ENCODE measurements at regions not wholly inside any gene's neighbourhood (a gene's known extent, or its start where the extent isn't known, plus 50 kb on each side); places are given as distances from the start of the nearest gene placed in this dataset.

GRCh38 chr1:230577537-230577936 is 64.7 kb upstream of the COG2 start:
- H3K36me3 ChIP-seq (replicated peaks in 1 of 2; ENCODE audit: control insufficient read depth in 1 of 2, insufficient read depth in 2 of 2, low read length in 1 of 2), result no peaks in the 10 kb centered on the region
- no peak overlapping the region for H3K9ac ChIP-seq
- POLR2A ChIA-PET, result interaction anchor here (1.1 kb wide), 1 partner anchor 18 kb away, joined by 4 read pairs; no protein-coding TSS in a partner anchor
- H3F3A ChIP-seq (replicated peaks; ENCODE audit: insufficient read depth), result no peaks in the 10 kb centered on the region
- no peak overlapping the region for H3K27ac ChIP-seq (ENCODE audit: low read depth in 2 of 2, low read length in 1 of 2)
- no peak overlapping the region for H2AFZ ChIP-seq (ENCODE audit: low read depth)
- 21% methylated on average over 3 of the region's 3 CpGs for WGBS (ENCODE audit: low lambda C conversion rate)
- H3K27me3 ChIP-seq (ENCODE audit: insufficient read depth), result no peaks in the 10 kb centered on the region
- H3K79me2 ChIP-seq (ENCODE audit: insufficient read depth), result no peaks in the 10 kb centered on the region
- H3K4me3 ChIP-seq (ENCODE audit: low read depth in 2 of 2, low read length in 1 of 2), result no peak overlapping the region
- TF ChIP-seq TAF1 (IDR thresholded peaks at IDR 0.05; ENCODE audit: borderline replicate concordance, low read depth, low read length), result no peak
- TF ChIP-seq PBX3 (IDR thresholded peaks at IDR 0.05), result no peak
- no peak for TF ChIP-seq YY1 (IDR thresholded peaks at IDR 0.05; ENCODE audit: low read depth)
- TF ChIP-seq POLR2AphosphoS5 (IDR thresholded peaks at IDR 0.05; ENCODE audit: low read depth, low read length), result no peak
- H3K9me3 ChIP-seq, result no peaks in the 10 kb centered on the region
- no peaks in the 10 kb centered on the region for H3K9me2 ChIP-seq
- H4K20me1 ChIP-seq (ENCODE audit: insufficient read depth), result no peaks in the 10 kb centered on the region
- CTCF ChIA-PET, result no interaction called here
- no peaks in the 10 kb centered on the region for H3K4me1 ChIP-seq (ENCODE audit: control insufficient read depth in 1 of 2, insufficient read depth in 2 of 2, low read depth in 1 of 2, low read length in 1 of 2)
- H3K4me2 ChIP-seq, result no peak overlapping the region
- DNase-seq, result no peak

DNA sequence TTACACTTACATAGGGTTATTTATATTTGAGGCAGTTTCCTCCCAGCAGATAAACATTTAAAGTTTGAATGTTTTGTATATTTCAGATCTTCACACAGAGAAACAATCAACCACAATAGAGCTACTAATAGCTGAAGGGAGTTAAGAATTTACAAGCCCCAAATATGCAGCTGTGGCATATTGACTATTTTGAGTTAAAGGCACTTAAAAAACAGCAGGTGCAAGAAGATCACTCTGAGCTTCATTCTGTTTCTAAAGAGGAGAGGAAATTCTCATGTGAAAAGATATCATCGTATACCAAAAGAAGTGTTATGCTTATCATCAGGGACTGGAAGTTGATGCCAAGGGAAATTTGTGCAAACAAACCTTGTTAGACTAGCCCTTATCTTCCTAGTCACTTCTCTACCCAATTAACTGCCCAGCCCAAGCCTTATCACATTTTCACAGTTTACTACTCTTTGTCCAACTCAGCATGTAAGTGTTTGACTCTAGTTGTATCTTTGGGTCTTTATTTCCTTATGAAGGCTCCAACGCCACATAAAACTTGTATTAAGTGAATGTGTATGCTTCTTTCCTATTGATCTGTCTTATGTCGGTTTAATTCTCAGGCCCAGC is 66.3 kb upstream of the COG2 start:
- Histone ChIP-seq H3K27me3 (ENCODE audit: insufficient read depth) (no peaks in the 10 kb centered on the region), H3K4me2 (no peak overlapping the region), H3K79me2 (ENCODE audit: insufficient read depth) (no peaks in the 10 kb centered on the region), H3K36me3 (replicated peaks in 1 of 2; ENCODE audit: control insufficient read depth in 1 of 2, insufficient read depth in 2 of 2, low read length in 1 of 2) (no peaks in the 10 kb centered on the region), H2AFZ (ENCODE audit: low read depth) (no peak overlapping the region), H3K27ac (ENCODE audit: low read depth in 2 of 2, low read length in 1 of 2) (no peak overlapping the region), H3K9ac (no peak overlapping the region), H4K20me1 (ENCODE audit: insufficient read depth) (no peaks in the 10 kb centered on the region), H3K9me2 (no peaks in the 10 kb centered on the region), H3K4me3 (ENCODE audit: low read depth in 2 of 2, low read length in 1 of 2) (no peak overlapping the region), H3F3A (replicated peaks; ENCODE audit: insufficient read depth) (no peaks in the 10 kb centered on the region), H3K9me3 (no peaks in the 10 kb centered on the region), H3K4me1 (ENCODE audit: control insufficient read depth in 1 of 2, insufficient read depth in 2 of 2, low read depth in 1 of 2, low read length in 1 of 2) (no peaks in the 10 kb centered on the region)
- WGBS (ENCODE audit: low lambda C conversion rate), result 18% methylated on average over 3 of the region's 3 CpGs
- DNase-seq, result no peak
- ChIA-PET POLR2A (no interaction called here), CTCF (no interaction called here)
- no peak for TF ChIP-seq FOSL2 (IDR thresholded peaks at IDR 0.05; ENCODE audit: borderline replicate concordance, low read depth)
- no peak for TF ChIP-seq EZH2phosphoT487 (IDR thresholded peaks at IDR 0.05; ENCODE audit: borderline replicate concordance, low read depth)
- TF ChIP-seq MEF2A (IDR thresholded peaks at IDR 0.05; ENCODE audit: borderline replicate concordance, low read depth), result no peak
- no peak for TF ChIP-seq TCF12 (IDR thresholded peaks at IDR 0.05)
- TF ChIP-seq RCOR1 (IDR thresholded peaks at IDR 0.05; ENCODE audit: low read length), result no peak
- TF ChIP-seq EP300 (IDR thresholded peaks at IDR 0.05; ENCODE audit: borderline replicate concordance in 1 of 2, low read depth in 1 of 2, low read length in 1 of 2), result no peak
- no peak for TF ChIP-seq CTCF (IDR thresholded peaks at IDR 0.05)
- TF ChIP-seq RXRA (IDR thresholded peaks at IDR 0.05; ENCODE audit: borderline replicate concordance, low read depth), result no peak
- no peak for TF ChIP-seq RFX5 (IDR thresholded peaks at IDR 0.05; ENCODE audit: low read length)
- TF ChIP-seq FOXM1 (IDR thresholded peaks at IDR 0.05; ENCODE audit: low read depth), result no peak
- TF ChIP-seq SIN3A (IDR thresholded peaks at IDR 0.05; ENCODE audit: borderline replicate concordance, low read depth, low read length), result no peak
- TF ChIP-seq NFIC (IDR thresholded peaks at IDR 0.05; ENCODE audit: borderline replicate concordance), result no peak
- no peak for TF ChIP-seq FOXJ3 (CRISPR knock-in tag; IDR thresholded peaks at IDR 0.05)
